ENCODE measurements at regions not wholly inside any gene's neighbourhood (a gene's known extent, or its start where the extent isn't known, plus 50 kb on each side); places are given as distances from the start of the nearest gene placed in this dataset.

DNA sequence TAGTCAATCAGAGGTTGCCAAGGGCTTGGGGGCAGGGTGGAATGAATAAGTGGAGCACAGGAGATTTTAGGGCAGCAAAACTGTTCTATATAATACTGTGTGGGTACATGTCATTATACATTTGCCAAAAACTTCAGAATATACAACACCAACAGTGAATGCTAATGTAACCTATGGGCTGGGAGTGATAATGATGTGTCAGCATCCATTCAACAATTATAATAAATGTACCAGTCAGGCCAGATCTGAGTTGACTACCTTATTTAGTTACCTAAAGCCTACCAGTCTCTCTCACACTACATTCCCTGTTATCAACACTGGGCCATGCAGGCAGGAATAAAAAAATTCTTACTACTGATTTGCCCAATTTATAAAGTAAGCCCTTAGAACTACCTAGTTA is 884.5 kb downstream of the TLE1 start:
- TF ChIP-seq POLR2AphosphoS5 (IDR thresholded peaks at IDR 0.05; ENCODE audit: borderline replicate concordance, low read depth, low read length) (no peak), EZH2 (IDR thresholded peaks at IDR 0.05) (no peak)
